IMR-90 (cell line): ENCODE measurements at regions not wholly inside any gene's neighbourhood (a gene's known extent, or its start where the extent isn't known, plus 50 kb on each side); places are given as distances from the start of the nearest gene placed in this dataset.

ENCODE experiments used
- ATAC-seq: fragments of 200-7000 bp; cut with Tn5 transposase; 2 replicates; pipeline ENCODE4 v1.9.1; 2020; ENCODE audit warnings: low read depth, mild to moderate bottlenecking, moderate library complexity
- BruUV-seq: library from RNA; stranded (reverse); fragments of 400-500 nt; replicated peaks from 2 replicates; lab custom pipeline; 2021; lab: Mats Ljungman, UMichigan
- CTCF ChIA-PET: fragments of 300-600 bp; formaldehyde crosslinking; extraction: SDS; loops from one replicate; lab custom pipeline; 2021; ENCODE audit warnings: antibody characterized with exemption; lab: Yijun Ruan, JAX
- POLR2A ChIA-PET: fragments of 300-600 bp; sonication (Branson Sonifier 250); formaldehyde crosslinking; loops from one replicate; lab custom pipeline; 2022; ENCODE audit warnings: antibody characterized with exemption; ENCODE audit not compliant: unreplicated experiment; lab: Charles Lee
- DNase-seq: peaks from one replicate; pipeline ENCODE4 v3.0.0; 2013
- H2AFZ ChIP-seq: replicated peaks from 2 replicates; pipeline ENCODE3; 2013; ENCODE audit warnings: low read length, mild to moderate bottlenecking; ENCODE audit not compliant: poor library complexity
- H2AK5ac ChIP-seq: 2 replicates; pipeline ENCODE4 v1.6.1; 2013; ENCODE audit warnings: low read depth, low read length, inconsistent platforms
- H2AK9ac ChIP-seq: replicated peaks from 2 replicates; pipeline ENCODE3; 2013; ENCODE audit warnings: mild to moderate bottlenecking, low read depth, low read length, moderate library complexity; ENCODE audit not compliant: poor library complexity
- H2BK120ac ChIP-seq: 2 replicates; pipeline ENCODE4 v1.6.1; 2013; ENCODE audit warnings: low read depth, low read length, inconsistent platforms
- H2BK15ac ChIP-seq: 3 replicates; pipeline ENCODE4 v1.6.1; 2013; ENCODE audit warnings: low read depth, low read length, inconsistent platforms
- H2BK20ac ChIP-seq: 2 replicates; pipeline ENCODE4 v1.6.1; 2013; ENCODE audit warnings: low read depth, mild to moderate bottlenecking, inconsistent platforms, low read length, moderate library complexity
- H2BK5ac ChIP-seq: 2 replicates; pipeline ENCODE4 v1.6.1; 2013; ENCODE audit warnings: mild to moderate bottlenecking, low read depth, low read length, inconsistent platforms; ENCODE audit not compliant: poor library complexity, severe bottlenecking
- H3K14ac ChIP-seq: replicated peaks from 2 replicates; pipeline ENCODE4 v1.6.1; 2013; ENCODE audit warnings: low read depth, low read length, inconsistent platforms
- H3K18ac ChIP-seq: 2 replicates; pipeline ENCODE4 v1.6.1; 2013; ENCODE audit warnings: low read depth, low read length, control low read depth
- H3K23ac ChIP-seq: 2 replicates; pipeline ENCODE4 v1.6.1; 2013; ENCODE audit warnings: low read depth, low read length, inconsistent platforms
- H3K27ac ChIP-seq: 2 replicates; pipeline ENCODE4 v1.5.1; 2013; ENCODE audit warnings: mild to moderate bottlenecking, control low read depth, low read length; ENCODE audit not compliant: insufficient read depth
- H3K27me3 ChIP-seq: 2 replicates; pipeline ENCODE4 v1.6.1; 2013; ENCODE audit warnings: low read length; ENCODE audit not compliant: control insufficient read depth, insufficient read depth
- H3K36me3 ChIP-seq: 2 replicates; pipeline ENCODE4 v1.6.1; 2013; ENCODE audit warnings: low read length, mixed read lengths; ENCODE audit not compliant: control insufficient read depth, insufficient read depth
- H3K4ac ChIP-seq: 2 replicates; pipeline ENCODE4 v1.6.1; 2013; ENCODE audit warnings: low read depth, low read length, inconsistent platforms
- H3K4me1 ChIP-seq: 2 replicates; pipeline ENCODE4 v1.6.1; 2013; ENCODE audit warnings: low read length, mixed read lengths; ENCODE audit not compliant: control insufficient read depth, insufficient read depth
- H3K4me2 ChIP-seq: 2 replicates; pipeline ENCODE4 v1.6.1; 2013; ENCODE audit warnings: low read depth, mild to moderate bottlenecking, control low read depth, low read length, moderate library complexity
- H3K4me3 ChIP-seq: 2 replicates; pipeline ENCODE4 v1.5.1; 2013; ENCODE audit warnings: low read depth, mild to moderate bottlenecking, control low read depth, low read length, moderate library complexity; ENCODE audit not compliant: insufficient read depth
- H3K56ac ChIP-seq: 2 replicates; pipeline ENCODE4 v1.6.1; 2013; ENCODE audit warnings: low read length, inconsistent platforms; ENCODE audit not compliant: insufficient read depth; ENCODE audit errors: extremely low read depth
- H3K79me1 ChIP-seq, 2 experiments: 2 replicates each; pipeline ENCODE4 v1.6.1; 2013; ENCODE audit warnings: low read length in 2 of 2, inconsistent platforms in 1 of 2, low read depth in 1 of 2
- H3K9ac ChIP-seq: 2 replicates; pipeline ENCODE4 v1.6.1; 2013; ENCODE audit warnings: low read depth, low read length, control low read depth
- H3K9me1 ChIP-seq: 2 replicates; pipeline ENCODE4 v1.6.1; 2013; ENCODE audit warnings: low read length, inconsistent platforms; ENCODE audit not compliant: insufficient read depth
- H3K9me3 ChIP-seq: 2 replicates; pipeline ENCODE4 v1.6.1; 2013; ENCODE audit warnings: low read length; ENCODE audit not compliant: control insufficient read depth, insufficient read depth
- H4K20me1 ChIP-seq: 2 replicates; pipeline ENCODE4 v1.6.1; 2013; ENCODE audit warnings: low read length, inconsistent platforms; ENCODE audit not compliant: insufficient read depth
- H4K5ac ChIP-seq: 2 replicates; pipeline ENCODE4 v1.6.1; 2013; ENCODE audit warnings: mild to moderate bottlenecking, low read depth, low read length, control low read depth
- H4K8ac ChIP-seq, 2 experiments: 2 replicates each; pipeline ENCODE4 v1.6.1; 2013; ENCODE audit warnings: low read depth in 2 of 2, low read length in 2 of 2, control low read depth in 1 of 2, inconsistent platforms in 1 of 2
- H4K91ac ChIP-seq: 2 replicates; pipeline ENCODE4 v1.6.1; 2013; ENCODE audit warnings: low read depth, low read length, inconsistent platforms; ENCODE audit not compliant: insufficient read depth
- CEBPB ChIP-seq: IDR thresholded peaks from 2 replicates; pipeline ENCODE4 v1.6.1; 2012; ENCODE audit warnings: low read depth, low read length, improper control_type of control experiment
- CHD1 ChIP-seq: IDR thresholded peaks from 2 replicates; pipeline ENCODE4 v1.6.1; 2012; ENCODE audit warnings: low read depth, low read length, improper control_type of control experiment
- CTCF ChIP-seq: conservative IDR thresholded peaks from 2 replicates; pipeline ENCODE4 v1.5.1; 2012; ENCODE audit warnings: mild to moderate bottlenecking, low read depth, low read length, improper control_type of control experiment
- ELK1 ChIP-seq: fragments of 150-350 bp; IDR thresholded peaks from 2 replicates; pipeline ENCODE4 v1.6.1; 2016; ENCODE audit warnings: low read depth, mild to moderate bottlenecking, low read length, moderate library complexity, borderline replicate concordance
- MAFK ChIP-seq: IDR thresholded peaks from 2 replicates; pipeline ENCODE4 v1.6.1; 2012; ENCODE audit warnings: low read depth, low read length, improper control_type of control experiment
- MAZ ChIP-seq: IDR thresholded peaks from 2 replicates; pipeline ENCODE4 v1.6.1; 2012; ENCODE audit warnings: low read depth, mild to moderate bottlenecking, low read length, improper control_type of control experiment, moderate library complexity, borderline replicate concordance
- MXI1 ChIP-seq: IDR thresholded peaks from 2 replicates; pipeline ENCODE4 v1.6.1; 2012; ENCODE audit warnings: low read depth, mild to moderate bottlenecking, low read length, moderate library complexity, borderline replicate concordance
- NFE2L2 ChIP-seq: fragments of 150-350 bp; IDR thresholded peaks from 2 replicates; pipeline ENCODE4 v1.6.1; 2016; ENCODE audit warnings: low read depth, mild to moderate bottlenecking, low read length
- RAD21 ChIP-seq: IDR thresholded peaks from 2 replicates; pipeline ENCODE4 v1.6.1; 2012; ENCODE audit warnings: low read length, improper control_type of control experiment
- RCOR1 ChIP-seq: IDR thresholded peaks from 2 replicates; pipeline ENCODE4 v1.6.1; 2012; ENCODE audit warnings: mild to moderate bottlenecking, low read length, improper control_type of control experiment; ENCODE audit not compliant: insufficient replicate concordance
- RFX5 ChIP-seq: IDR thresholded peaks from 2 replicates; pipeline ENCODE4 v1.8.0; 2012; ENCODE audit warnings: low read depth, mild to moderate bottlenecking, low read length, moderate library complexity
- SMC3 ChIP-seq: fragments of 150-350 bp; IDR thresholded peaks from 2 replicates; pipeline ENCODE4 v1.6.1; 2016; ENCODE audit warnings: low read depth, mild to moderate bottlenecking, antibody characterized with exemption, low read length, moderate library complexity
- USF2 ChIP-seq: fragments of 150-350 bp; IDR thresholded peaks from 2 replicates; pipeline ENCODE4 v1.6.1; 2017; ENCODE audit warnings: mild to moderate bottlenecking, antibody characterized with exemption, low read length, low read depth
- WGBS, 2 experiments: methylation state at CpG; one replicate each; pipeline versions ENCODE4 v1.1.5 to v1.1.7; 2013; ENCODE audit warnings: missing lambda C conversion rate in 2 of 2; ENCODE audit not compliant: insufficient read length in 1 of 2; ENCODE audit errors: extremely low coverage in 2 of 2; 5-methylcytosine and 5-hydroxymethylcytosine counted together
- dilution Hi-C: fragments of 300-500 bp; cut with HindIII; formaldehyde crosslinking; loops from one replicate; pipeline ENCODE4 v1.14.3; 2018; ENCODE audit warnings: low sequenced_read_pairs; ENCODE audit not compliant: unreplicated experiment
- in situ Hi-C: fragments of 300-500 bp; cut with MboI; formaldehyde crosslinking; loops from 3 replicates; pipeline ENCODE4 v1.14.3; 2019; ENCODE audit warnings: low sequenced_read_pairs, inconsistent platforms, mixed read lengths
- intact Hi-C: fragments of 100-400 bp; cut with micrococcal nuclease; formaldehyde crosslinking; loops from 2 replicates; pipeline ENCODE4 v1.10.0; 2022

GRCh38 chr4:140239311-140239710 is 85.3 kb upstream of the MAML3 start:
- no peak overlapping the region for H3K4me2 ChIP-seq
- no peak overlapping the region for H3K56ac ChIP-seq
- no peak overlapping the region; the same call in 1 of the 2 replicates for H3K9ac ChIP-seq
- no peaks in the 10 kb centered on the region for H3K27me3 ChIP-seq
- no peak for DNase-seq
- intact Hi-C loops (loop anchor here (5.0 kb wide), 1 partner anchor 582 kb away; no protein-coding TSS in a partner anchor), dilution Hi-C loops (no loop called here), in situ Hi-C loops (loop anchor here (10.0 kb wide), 1 partner anchor 75 kb away; no protein-coding TSS in a partner anchor)
- H4K8ac ChIP-seq, result no peak overlapping the region
- WGBS, 2 experiments, result 88% methylated on average over 1 of the region's 7 CpGs; no CpG with 5 or more reads in 1 of the 2 experiments
- no peak overlapping the region for H2AFZ ChIP-seq
- H3K79me1 ChIP-seq, result no peaks in the 10 kb centered on the region
- no peak overlapping the region for H3K4ac ChIP-seq
- no peak overlapping the region for H4K5ac ChIP-seq
- POLR2A ChIA-PET, result no interaction called here
- CTCF ChIA-PET, result interaction anchor here (2.0 kb wide), 1 partner anchor 14 kb away, joined by 6 read pairs; no protein-coding TSS in a partner anchor
- no peak overlapping the region for H2BK15ac ChIP-seq
- ATAC-seq, result no peak
- H3K36me3 ChIP-seq, result no peaks in the 10 kb centered on the region
- no TSS peak for BruUV-seq
- no peak overlapping the region for H2BK5ac ChIP-seq
- no peak overlapping the region for H3K14ac ChIP-seq
- H4K91ac ChIP-seq, result no peak overlapping the region
- H2BK120ac ChIP-seq, result no peak overlapping the region
- peaks cover 22% of the 10 kb centered on the region for H3K4me1 ChIP-seq
- no peaks in the 10 kb centered on the region for H4K20me1 ChIP-seq
- H3K9me3 ChIP-seq, result no peaks in the 10 kb centered on the region
- no peak overlapping the region for H3K23ac ChIP-seq
- no peak overlapping the region for H3K4me3 ChIP-seq
- no peak overlapping the region for H2AK9ac ChIP-seq
- no peak overlapping the region for H2BK20ac ChIP-seq
- no peak overlapping the region for H2AK5ac ChIP-seq
- no peak overlapping the region for H3K18ac ChIP-seq
- peaks cover 30% of the 10 kb centered on the region for H3K9me1 ChIP-seq
- no peak overlapping the region for H3K27ac ChIP-seq
- TF ChIP-seq ELK1 (no peak), SMC3 (no peak), CHD1 (no peak), NFE2L2 (no peak), CTCF (no peak), MAFK (no peak), MXI1 (no peak), RFX5 (no peak), CEBPB (no peak), RAD21 (no peak), RCOR1 (no peak), MAZ (no peak), USF2 (no peak)
